Stimulated activated CD4-positive, alpha-beta T cell treated with anti-CD3 and anti-CD28 coated beads, TNF-alpha, amount 100 ng/mL, for 48 hours (primary cell): ENCODE measurements at regions not wholly inside any gene's neighbourhood (a gene's known extent, or its start where the extent isn't known, plus 50 kb on each side); places are given as distances from the start of the nearest gene placed in this dataset.

Experiments
- DNase-seq, 3 donors: peaks; one replicate each; pipeline ENCODE4 v3.0.0-alpha.2; 2020; ENCODE audit warnings: low read depth in 3 of 3

DNA sequence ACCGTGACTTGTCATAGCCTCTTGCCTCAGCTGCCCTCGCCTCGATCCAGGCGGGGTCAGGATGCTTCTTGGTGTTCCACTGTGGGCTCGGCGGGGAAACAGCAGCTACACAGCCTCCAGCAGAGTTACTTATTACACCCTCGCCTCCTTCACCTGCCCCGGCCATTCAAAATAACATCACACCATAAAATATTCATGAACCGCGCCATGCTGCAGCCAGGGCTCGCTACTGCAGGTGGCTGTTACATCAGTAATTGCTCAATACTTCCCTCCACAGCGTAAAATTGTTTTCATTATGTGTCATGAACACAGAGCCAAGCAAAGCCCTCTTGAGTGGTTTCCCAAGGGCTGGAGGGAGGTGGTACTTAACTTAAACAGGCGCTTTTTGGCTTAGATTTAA, 241.5 kb upstream of the SP8 start:
- no peak for DNase-seq

- no peak for DNase-seq
Observed at GRCh38 chr7:21028599-21028998, 241.9 kb upstream of the SP8 start.

DNA sequence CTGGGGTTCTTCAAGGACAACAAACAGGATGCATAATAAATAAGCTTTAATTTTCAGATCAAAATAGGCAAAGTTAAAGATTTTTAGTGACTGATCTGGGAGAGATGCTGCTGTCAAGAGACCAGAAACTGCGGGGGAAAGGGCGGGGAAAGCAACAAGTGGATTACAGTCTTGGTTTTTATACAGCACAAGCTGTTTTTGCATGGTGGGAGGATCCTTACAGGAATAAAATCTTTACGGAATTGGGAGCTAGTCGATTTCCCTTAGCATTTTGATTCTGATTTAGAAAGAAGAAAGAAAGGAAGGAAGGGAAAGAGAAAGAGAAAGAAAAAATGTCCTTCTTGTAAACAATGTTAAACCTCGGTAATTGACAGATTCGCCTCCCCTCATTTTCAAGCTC, 242.3 kb upstream of the SP8 start:
- DNase-seq: no peak

DNA sequence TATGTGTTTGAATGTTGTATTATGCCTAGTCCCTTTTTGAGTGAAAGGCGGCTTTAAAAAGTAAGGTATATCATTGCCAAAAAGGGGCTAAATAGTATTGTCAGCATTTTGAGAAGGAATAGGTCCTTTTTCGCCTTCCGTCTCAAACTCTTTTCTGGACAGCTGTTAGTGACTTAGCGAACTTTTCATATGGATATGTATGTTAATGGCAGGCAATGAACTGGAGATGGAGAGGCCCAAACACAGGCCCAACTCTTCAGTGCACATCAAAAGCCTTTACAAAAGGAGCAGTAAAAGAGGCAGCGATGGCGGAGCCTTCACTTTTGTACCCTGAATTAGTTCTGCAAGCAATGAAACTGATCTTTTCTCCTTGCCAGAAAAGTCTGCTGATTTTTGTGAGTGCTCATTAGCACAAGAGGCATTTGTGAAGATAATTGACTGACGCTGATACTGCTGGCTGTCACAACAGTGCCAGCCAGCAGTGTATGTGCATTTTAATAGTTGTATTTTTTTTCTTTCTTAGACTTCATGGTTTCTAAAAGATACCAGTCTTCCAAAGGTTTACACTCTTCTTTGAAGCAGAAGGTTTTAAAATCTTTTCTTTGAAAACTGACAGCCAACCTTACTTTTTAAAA, 243.7 kb upstream of the SP8 start:
- DNase-seq: no peak

DNA sequence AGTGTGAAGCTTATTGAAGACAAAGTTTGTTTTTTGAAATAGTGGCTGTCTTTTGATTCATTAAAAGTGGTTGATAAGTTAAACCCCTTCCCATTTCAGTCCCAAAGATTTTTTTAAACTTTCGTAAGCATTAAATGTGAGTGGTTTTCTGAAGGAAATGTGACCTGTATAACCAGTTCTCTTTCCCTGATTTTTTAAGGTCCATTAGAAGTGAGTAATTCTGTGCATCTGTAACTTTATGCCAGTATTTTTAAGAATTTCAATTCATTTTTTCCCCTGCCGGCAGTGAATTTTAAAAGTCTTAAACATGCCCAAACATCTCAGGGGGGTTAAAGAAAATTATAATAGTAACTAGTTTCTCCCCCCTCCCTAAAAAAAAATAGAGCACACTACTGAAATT, 254.6 kb upstream of the SP8 start:
- no peak for DNase-seq

- no peak for DNase-seq
Observed at GRCh38 chr7:21041666-21042065, 255.0 kb upstream of the SP8 start.

- no peak for DNase-seq
Observed at GRCh38 chr7:21044384-21044783, 257.7 kb upstream of the SP8 start.

GRCh38 chr7:21044913-21045568, 258.4 kb upstream of the SP8 start:
- no peak for DNase-seq

GRCh38 chr7:21051865-21052264, 265.2 kb upstream of the SP8 start:
- DNase-seq: no peak

DNA sequence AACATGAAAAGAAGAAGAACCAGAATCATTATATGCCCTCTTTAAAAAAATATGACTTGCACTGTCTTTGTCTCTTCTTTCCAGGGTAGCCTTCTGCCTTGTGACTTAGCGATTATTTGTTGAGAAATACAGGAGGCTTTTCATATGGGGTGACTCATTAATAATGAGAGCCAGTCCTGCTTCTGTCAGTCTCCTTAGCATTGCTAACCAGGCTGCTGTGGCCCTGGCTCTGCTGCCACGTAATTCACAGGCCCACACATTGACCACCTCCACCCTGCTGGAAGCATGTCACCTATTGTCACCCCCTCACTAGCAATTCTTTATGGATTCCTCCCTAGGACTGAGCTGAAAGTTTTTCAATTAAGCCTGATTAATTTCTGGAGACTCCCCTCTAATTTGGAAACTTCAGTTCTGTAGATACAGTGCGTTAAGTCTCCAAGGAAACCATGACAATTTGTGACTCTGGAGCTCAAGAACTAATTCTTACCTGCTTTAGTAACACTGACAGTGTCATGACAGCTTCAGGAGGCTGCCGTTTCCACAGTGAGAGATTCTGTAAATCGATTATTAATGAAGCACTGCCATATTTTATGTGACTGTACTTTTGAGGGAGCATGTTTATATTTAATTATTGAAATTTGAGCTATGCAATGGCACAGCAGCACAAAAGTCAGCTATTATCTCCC, 267.9 kb upstream of the SP8 start:
- no peak for DNase-seq

- no peak for DNase-seq
Observed at GRCh38 chr7:21059069-21059468, 272.4 kb upstream of the SP8 start.

DNA sequence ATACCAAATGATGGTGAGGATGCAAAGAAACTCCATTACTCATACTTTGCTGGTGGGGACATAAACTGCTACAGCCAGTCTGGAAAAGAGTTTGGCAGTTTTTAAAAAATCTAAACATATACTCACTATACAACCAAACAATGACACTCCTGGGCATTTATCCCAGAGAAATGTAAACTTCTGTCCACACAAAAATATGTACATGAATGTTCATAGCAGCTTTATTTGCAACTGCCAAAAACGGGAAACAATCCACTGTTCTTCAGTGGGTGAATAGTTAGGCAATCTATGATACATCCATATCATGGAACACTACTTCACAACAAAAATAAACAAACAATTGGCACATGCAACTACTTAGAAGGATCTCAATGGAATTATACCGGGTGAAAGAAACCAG, 276.4 kb upstream of the SP8 start:
- no peak for DNase-seq

DNA sequence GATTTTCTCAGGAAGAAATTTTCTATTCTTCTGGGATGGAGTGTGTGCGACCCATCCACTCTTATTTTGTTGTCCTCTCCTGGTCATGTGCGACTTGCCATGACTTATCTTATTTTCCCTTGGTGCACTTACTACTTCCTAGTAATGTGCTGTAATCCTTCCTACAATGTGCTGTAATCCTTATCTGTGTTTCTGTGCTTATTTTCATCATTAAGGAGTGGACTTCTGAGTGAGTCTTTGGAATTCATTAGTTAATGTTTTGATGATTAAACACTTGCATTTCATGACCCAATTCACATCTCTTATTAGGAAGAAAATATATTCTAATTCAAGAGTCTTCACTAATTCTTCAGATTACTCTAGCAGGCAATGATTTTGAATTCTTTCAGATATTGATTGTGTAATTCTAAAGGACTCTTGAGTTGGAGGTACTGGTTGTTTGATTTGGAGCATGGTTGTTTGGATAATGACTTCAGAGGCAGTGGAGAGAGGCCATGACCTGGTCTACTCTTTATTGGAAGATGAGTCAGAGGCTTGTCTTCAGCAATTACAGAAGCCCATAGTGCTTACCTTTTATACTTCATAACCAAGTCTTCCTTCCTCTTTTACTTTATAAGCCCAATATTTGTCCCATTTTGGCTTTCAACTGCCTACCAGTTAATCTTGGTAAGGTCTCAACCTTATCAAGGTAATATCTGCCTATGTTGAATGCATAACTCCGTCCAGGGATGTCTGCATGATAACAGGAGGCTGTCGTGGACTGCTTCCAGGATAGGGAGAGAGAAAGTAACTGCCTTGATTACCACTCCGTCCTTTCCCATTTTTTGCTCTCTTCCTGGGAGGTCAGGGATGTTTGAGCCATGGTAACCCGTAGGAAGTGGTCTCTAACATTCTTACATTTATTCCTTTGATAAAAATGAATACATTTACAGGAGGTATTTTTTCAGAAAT, 278.3 kb upstream of the SP8 start:
- DNase-seq: no peak

DNA sequence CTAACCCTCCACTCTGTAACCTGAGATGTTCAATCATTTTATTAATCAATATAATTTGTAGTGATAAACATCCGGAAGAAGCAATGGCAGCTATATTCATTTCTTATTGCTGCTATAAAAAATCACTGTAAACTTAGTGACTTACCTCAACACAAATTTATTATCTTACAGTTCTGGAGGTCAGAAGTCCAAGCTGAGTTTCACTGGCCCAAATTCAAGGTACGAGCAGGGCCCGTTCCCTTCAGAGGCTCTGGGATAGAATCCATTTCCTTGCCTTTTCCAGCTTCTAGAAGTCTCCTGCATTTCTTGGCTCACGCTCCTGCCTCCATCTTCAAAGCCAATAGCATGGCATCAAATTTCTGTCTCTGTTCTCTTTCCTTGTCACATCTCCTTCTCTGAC, 279.5 kb upstream of the SP8 start:
- no peak for DNase-seq

DNA sequence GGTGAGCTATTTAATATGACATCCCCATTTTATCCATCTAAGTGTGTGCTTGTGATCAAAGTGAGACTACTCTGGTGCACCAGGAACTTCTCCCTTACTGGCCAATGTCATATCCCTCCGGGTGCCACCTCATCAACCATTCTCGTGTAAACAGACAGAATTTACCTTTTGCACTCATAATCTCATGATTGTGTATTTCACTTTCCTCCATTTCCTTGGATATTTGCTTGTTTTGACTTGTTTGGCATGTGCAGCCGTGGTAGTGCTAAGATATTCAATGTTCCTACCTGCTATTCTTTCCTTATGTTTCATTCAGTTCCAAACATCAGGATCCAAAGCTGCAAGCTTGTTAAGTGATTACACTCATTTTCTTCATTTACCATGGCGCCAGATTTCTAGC, 280.5 kb upstream of the SP8 start:
- DNase-seq: no peak

DNA sequence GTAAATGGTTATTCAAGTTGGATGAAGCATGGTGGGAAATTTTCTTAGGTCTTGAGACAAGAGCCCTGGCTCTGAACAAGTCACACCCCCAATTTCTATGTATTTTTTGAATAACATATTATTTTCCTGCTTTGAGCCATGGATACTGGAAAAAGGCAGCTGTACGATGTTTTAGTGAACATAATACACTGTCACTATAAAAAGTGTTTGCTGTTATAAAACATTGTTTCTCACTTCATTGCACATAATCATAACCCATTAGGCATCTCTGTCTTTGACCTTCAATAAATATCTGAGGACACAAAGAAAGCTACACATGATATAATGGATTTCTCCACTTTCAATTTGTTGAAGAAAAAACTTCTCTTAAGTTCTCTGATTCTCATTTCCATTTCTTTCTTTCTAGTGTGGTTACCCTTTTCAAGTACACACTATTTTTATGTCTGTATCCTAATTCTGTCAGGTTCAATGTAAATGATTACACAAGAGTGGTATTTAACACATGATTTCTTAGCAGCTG, 283.9 kb upstream of the SP8 start:
- DNase-seq: no peak

- DNase-seq: no peak
Observed at GRCh38 chr7:21071561-21072501, 285.1 kb upstream of the SP8 start.

GRCh38 chr7:21076054-21076453, 289.4 kb upstream of the SP8 start:
- DNase-seq: no peak

- no peak for DNase-seq
Observed at GRCh38 chr7:21076574-21076973, 289.9 kb upstream of the SP8 start.

GRCh38 chr7:21077602-21078001, 290.9 kb upstream of the SP8 start:
- DNase-seq: no peak

- no peak for DNase-seq
Observed at GRCh38 chr7:21084286-21084685, 297.6 kb upstream of the SP8 start.
